Stimulated activated CD8-positive, alpha-beta memory T cell treated with anti-CD3 and anti-CD28 coated beads, Interleukin-15, amount 100 ng/mL, for 48 hours (primary cell): ENCODE measurements at regions not wholly inside any gene's neighbourhood (a gene's known extent, or its start where the extent isn't known, plus 50 kb on each side); places are given as distances from the start of the nearest gene placed in this dataset.
"Not testable (repeated sequence)": the region's sequence is repeated elsewhere in the genome, so short reads cannot be mapped to it uniquely, and the experiment has no call there.

Experiments used
- DNase-seq, 2 donors: peaks; one replicate each; pipeline ENCODE4 v3.0.0-alpha.2; 2020; ENCODE audit warnings: low read depth in 2 of 2

DNA sequence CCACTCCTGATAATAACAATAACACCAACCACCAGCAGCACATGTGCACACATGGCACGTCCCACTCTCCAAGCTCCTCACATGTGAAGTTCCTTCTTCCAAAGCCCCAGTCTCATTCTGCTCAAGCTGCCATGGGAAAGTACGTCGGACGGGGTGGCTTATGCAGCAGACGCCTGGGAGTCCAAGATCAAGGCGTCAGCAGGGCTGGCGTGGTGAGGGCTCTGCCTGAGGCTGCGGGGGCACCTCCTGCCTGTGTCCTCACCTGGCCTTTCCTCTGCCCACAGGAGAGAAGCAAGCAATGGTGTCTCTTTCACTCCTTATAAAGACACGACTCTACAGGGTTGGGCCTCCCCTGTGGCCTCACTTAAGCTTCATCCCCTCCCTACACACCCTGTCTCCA, 68.8 kb upstream of the INSIG1 start:
- DNase-seq = no peak

DNA sequence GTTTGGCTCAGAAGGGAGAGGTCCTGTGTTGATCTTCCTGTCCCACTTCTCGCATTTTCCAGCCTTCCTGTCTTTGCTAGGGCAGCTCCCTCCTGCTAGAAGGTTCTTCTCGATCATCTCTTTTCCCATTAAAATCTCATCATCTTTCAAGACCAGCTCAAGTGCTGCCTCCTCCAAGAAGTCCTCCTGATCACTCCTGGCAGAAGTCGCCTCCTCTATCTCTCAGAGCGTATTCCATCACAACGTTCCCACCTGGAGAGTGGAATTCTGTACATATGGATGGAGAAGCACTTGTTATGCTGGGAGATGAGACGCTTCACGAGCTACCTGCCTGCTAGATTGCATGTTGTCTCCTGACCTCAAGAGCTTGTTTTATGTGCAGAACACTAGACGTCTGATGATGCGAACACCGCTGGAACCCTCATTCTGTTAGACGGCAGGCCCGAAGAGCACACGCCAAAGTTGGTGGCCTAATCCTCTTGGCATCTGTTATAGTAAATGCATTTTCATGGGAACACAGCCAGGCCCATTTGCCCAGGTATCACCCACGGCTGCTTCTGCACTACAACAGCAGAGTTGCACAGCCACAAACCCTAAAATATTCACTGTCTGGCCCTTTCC, 68.0 kb upstream of the INSIG1 start:
- DNase-seq = no peak

DNA sequence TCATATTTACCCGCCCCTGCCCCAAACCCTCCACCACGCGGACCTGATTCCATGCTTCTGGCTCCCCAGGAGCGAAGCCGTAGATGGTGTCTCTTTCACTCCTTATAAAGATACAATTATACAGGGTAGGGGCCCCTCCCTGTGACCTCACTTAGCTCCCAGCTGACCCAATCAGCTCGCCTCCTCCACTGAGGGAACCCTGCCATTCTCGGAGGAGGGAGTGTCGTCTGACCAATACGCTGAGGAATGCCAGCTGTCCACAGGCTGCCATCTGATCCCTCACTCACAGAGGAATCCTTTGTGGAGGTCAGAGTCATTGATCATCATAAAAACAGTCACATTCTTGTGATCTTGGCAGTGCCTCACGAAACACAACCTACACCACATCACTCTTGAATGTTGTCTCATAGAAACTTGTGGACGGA, 67.5 kb upstream of the INSIG1 start:
- DNase-seq = no peak

GRCh38 chr7:155231241-155231800, 66.4 kb upstream of the INSIG1 start:
- no peak for DNase-seq

- DNase-seq = no peak
These were observed 65.7 kb upstream of the INSIG1 start for GRCh38 chr7:155231941-155232340.

DNA sequence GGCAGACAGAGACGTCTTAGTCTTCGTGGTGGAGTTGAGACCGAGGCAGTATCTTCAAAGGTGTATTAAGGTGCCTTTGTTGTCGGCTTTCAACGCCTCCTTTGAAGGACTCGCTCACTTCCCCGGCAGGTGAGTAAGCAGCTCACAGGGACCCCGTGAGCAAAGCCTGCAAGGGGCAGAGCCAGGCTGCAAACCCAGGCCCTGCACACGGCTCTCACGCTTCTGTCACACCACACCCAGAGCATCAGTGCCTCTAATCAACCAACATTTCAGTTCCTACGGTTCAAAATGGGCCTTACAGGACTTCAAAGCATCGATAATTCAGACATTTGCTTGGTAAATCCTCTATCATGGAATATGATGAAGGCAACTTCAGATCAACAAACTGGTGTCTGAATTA, 64.8 kb upstream of the INSIG1 start:
- no peak for DNase-seq

DNA sequence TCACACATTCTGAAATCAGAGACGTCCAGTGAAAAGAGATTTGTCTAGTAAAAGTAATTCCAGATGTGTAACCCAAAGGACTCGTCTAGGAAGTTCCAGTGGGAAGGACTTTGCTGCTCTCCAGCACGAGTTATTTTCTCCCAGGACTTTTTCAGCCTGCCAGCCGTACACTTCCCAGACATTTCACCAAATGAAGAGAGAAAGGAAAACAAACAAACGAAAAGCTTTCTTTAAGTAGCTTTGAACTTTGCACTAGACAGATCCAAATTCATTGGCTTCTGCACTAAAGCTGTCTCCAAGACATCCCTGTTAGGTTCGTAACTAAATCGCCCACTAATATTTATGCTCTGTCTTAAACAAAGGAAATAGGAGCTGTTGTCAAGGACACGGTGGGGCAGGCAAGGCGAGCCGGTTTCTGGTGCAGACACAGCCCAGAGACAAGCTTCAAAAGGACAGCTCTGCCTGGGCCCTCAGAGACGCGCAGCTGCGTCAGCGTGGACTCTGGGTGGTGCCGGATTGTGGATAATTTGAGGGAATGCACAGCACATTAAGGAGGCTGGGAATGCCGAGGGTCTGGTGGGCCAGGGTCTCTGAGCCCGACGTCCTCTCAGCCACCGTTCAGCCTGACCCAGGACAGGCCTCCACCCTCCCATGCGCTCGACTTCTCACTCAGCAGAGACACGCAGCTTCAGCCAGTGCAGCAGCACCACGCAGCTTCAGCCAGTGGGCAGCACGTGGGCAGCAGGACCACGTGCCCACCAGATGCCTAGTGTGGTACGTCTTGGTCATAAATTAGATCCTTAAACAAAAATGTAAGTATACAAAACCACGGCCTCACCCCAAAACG, 64.1 kb upstream of the INSIG1 start:
- no peak for DNase-seq

- DNase-seq = no peak
These were observed 63.6 kb upstream of the INSIG1 start for GRCh38 chr7:155234158-155234492.

GRCh38 chr7:155234950-155235789, 62.5 kb upstream of the INSIG1 start:
- no peak for DNase-seq

GRCh38 chr7:155236386-155236785, 61.3 kb upstream of the INSIG1 start:
- DNase-seq = no peak

- DNase-seq = no peak
These were observed 60.4 kb upstream of the INSIG1 start for GRCh38 chr7:155237297-155237696.

DNA sequence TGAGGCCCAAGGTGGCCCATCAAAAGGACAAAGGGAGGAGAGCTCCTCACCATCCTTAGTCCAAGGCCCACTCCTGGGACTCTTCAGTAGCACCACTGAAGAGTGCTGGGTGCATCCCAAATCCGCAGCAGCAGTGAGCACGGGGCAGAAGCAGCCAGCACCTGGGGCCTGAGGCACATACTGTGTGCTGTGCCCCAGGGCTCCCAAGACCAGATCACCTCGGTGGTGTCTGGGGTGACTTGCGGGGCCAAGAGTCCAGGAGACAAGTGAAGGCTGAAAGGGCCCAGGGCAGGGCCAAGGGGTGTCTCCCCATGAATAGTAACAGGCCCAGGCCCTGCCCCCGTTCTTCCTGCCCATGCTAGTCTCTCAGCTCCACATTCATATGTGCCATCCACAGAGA, 59.9 kb upstream of the INSIG1 start:
- DNase-seq = no peak

- not testable (repeated sequence) for DNase-seq
These were observed 58.1 kb upstream of the INSIG1 start for GRCh38 chr7:155239431-155240087.

GRCh38 chr7:155244675-155245074, 53.0 kb upstream of the INSIG1 start:
- no peak for DNase-seq

GRCh38 chr7:155247479-155248365, 50.0 kb upstream of the INSIG1 start:
- DNase-seq = no peak
